ENCODE measurements at regions not wholly inside any gene's neighbourhood (a gene's known extent, or its start where the extent isn't known, plus 50 kb on each side); places are given as distances from the start of the nearest gene placed in this dataset.

- no peaks in the 10 kb centered on the region for H3K4me1 Mint-ChIP-seq
- DNase-seq, result no peak
- no peak for ATAC-seq (ENCODE audit: low read depth in 2 of 2)
Observed at GRCh38 chr7:46715579-46715978, 794.5 kb upstream of the IGFBP3 start.

GRCh38 chr7:46714904-46715303, 793.8 kb upstream of the IGFBP3 start:
- no peaks in the 10 kb centered on the region for H3K9me3 ChIP-seq (ENCODE audit: control insufficient read depth in 2 of 2, low read length in 2 of 2)
- Mint-ChIP-seq H3K9me3 (peaks cover 0 to 4% (median 0%) of the 10 kb centered on the region in 7 donors), H3K27ac (no peak overlapping the region), H3K27me3 (no peaks in the 10 kb centered on the region), H3K36me3 (no peaks in the 10 kb centered on the region), H3K4me3 (no peak overlapping the region), H3K4me1 (no peaks in the 10 kb centered on the region)
- no peaks in the 10 kb centered on the region for H3K27me3 ChIP-seq (ENCODE audit: control insufficient read depth, insufficient read depth, low read length)
- H3K36me3 ChIP-seq (ENCODE audit: control insufficient read depth, insufficient read depth, low read length), result no peaks in the 10 kb centered on the region
- H3K4me1 ChIP-seq (ENCODE audit: control insufficient read depth, insufficient read depth, low read length, poor library complexity, severe bottlenecking), result no peaks in the 10 kb centered on the region
- no peak overlapping the region for H3K4me3 ChIP-seq (ENCODE audit: low read depth, low read length)
- ATAC-seq (ENCODE audit: low read depth in 2 of 2) (no peak), DNase-seq (no peak)
- H3K27ac ChIP-seq (ENCODE audit: insufficient read depth, low read length, poor library complexity, severe bottlenecking), result no peak overlapping the region

More at GRCh38 chr7:46715579-46715978, 794.5 kb upstream of the IGFBP3 start:
- Histone ChIP-seq H3K4me1 (ENCODE audit: control insufficient read depth, insufficient read depth, low read length, poor library complexity, severe bottlenecking) (no peaks in the 10 kb centered on the region), H3K4me3 (ENCODE audit: low read depth, low read length) (no peak overlapping the region), H3K9me3 (ENCODE audit: control insufficient read depth in 2 of 2, low read length in 2 of 2) (no peaks in the 10 kb centered on the region), H3K27me3 (ENCODE audit: control insufficient read depth, insufficient read depth, low read length) (no peaks in the 10 kb centered on the region), H3K36me3 (ENCODE audit: control insufficient read depth, insufficient read depth, low read length) (no peaks in the 10 kb centered on the region), H3K27ac (ENCODE audit: insufficient read depth, low read length, poor library complexity, severe bottlenecking) (no peak overlapping the region)
- Mint-ChIP-seq H3K27me3 (no peaks in the 10 kb centered on the region), H3K4me3 (no peak overlapping the region), H3K27ac (no peak overlapping the region), H3K36me3 (no peaks in the 10 kb centered on the region), H3K9me3 (peaks cover 0 to 4% (median 2%) of the 10 kb centered on the region in 7 donors)

GRCh38 chr7:46713868-46714596, 793.0 kb upstream of the IGFBP3 start:
- no peak overlapping the region for H3K4me3 Mint-ChIP-seq
- ATAC-seq (ENCODE audit: low read depth in 2 of 2), result no peak

GRCh38 chr7:46710927-46711326, 789.9 kb upstream of the IGFBP3 start:
- Histone ChIP-seq H3K4me1 (ENCODE audit: control insufficient read depth, insufficient read depth, low read length, poor library complexity, severe bottlenecking) (no peaks in the 10 kb centered on the region), H3K9me3 (ENCODE audit: control insufficient read depth in 2 of 2, low read length in 2 of 2) (no peaks in the 10 kb centered on the region), H3K36me3 (ENCODE audit: control insufficient read depth, insufficient read depth, low read length) (no peaks in the 10 kb centered on the region), H3K27me3 (ENCODE audit: control insufficient read depth, insufficient read depth, low read length) (no peaks in the 10 kb centered on the region), H3K4me3 (ENCODE audit: low read depth, low read length) (no peak overlapping the region), H3K27ac (ENCODE audit: insufficient read depth, low read length, poor library complexity, severe bottlenecking) (no peak overlapping the region)
- no peaks in the 10 kb centered on the region for H3K27me3 Mint-ChIP-seq
- no peaks in the 10 kb centered on the region for H3K36me3 Mint-ChIP-seq
- DNase-seq (no peak), ATAC-seq (ENCODE audit: low read depth in 2 of 2) (no peak)
- no peak overlapping the region for H3K4me3 Mint-ChIP-seq
- no peak overlapping the region for H3K27ac Mint-ChIP-seq
- H3K9me3 Mint-ChIP-seq, result peaks cover 0 to 14% (median 2%) of the 10 kb centered on the region in 7 donors
- no peaks in the 10 kb centered on the region for H3K4me1 Mint-ChIP-seq

More at GRCh38 chr7:46713868-46714596, 793.0 kb upstream of the IGFBP3 start:
- H3K4me1 ChIP-seq (ENCODE audit: control insufficient read depth, insufficient read depth, low read length, poor library complexity, severe bottlenecking), result no peaks in the 10 kb centered on the region
- Mint-ChIP-seq H3K27ac (no peak overlapping the region), H3K9me3 (peaks cover 0 to 4% (median 0%) of the 10 kb centered on the region in 7 donors), H3K27me3 (no peaks in the 10 kb centered on the region), H3K4me1 (no peaks in the 10 kb centered on the region), H3K36me3 (no peaks in the 10 kb centered on the region)
- no peak for DNase-seq
- no peak overlapping the region for H3K27ac ChIP-seq (ENCODE audit: insufficient read depth, low read length, poor library complexity, severe bottlenecking)
- H3K9me3 ChIP-seq (ENCODE audit: control insufficient read depth in 2 of 2, low read length in 2 of 2), result no peaks in the 10 kb centered on the region
- no peaks in the 10 kb centered on the region for H3K27me3 ChIP-seq (ENCODE audit: control insufficient read depth, insufficient read depth, low read length)
- no peak overlapping the region for H3K4me3 ChIP-seq (ENCODE audit: low read depth, low read length)
- H3K36me3 ChIP-seq (ENCODE audit: control insufficient read depth, insufficient read depth, low read length), result no peaks in the 10 kb centered on the region

- Histone ChIP-seq H3K4me1 (ENCODE audit: control insufficient read depth, insufficient read depth, low read length, poor library complexity, severe bottlenecking) (no peaks in the 10 kb centered on the region), H3K4me3 (ENCODE audit: low read depth, low read length) (no peak overlapping the region), H3K36me3 (ENCODE audit: control insufficient read depth, insufficient read depth, low read length) (no peaks in the 10 kb centered on the region), H3K27ac (ENCODE audit: insufficient read depth, low read length, poor library complexity, severe bottlenecking) (no peak overlapping the region), H3K27me3 (ENCODE audit: control insufficient read depth, insufficient read depth, low read length) (no peaks in the 10 kb centered on the region), H3K9me3 (ENCODE audit: control insufficient read depth in 2 of 2, low read length in 2 of 2) (no peaks in the 10 kb centered on the region)
- H3K4me3 Mint-ChIP-seq, result no peak overlapping the region
- H3K27ac Mint-ChIP-seq, result no peak overlapping the region
- DNase-seq (no peak), ATAC-seq (ENCODE audit: low read depth in 2 of 2) (no peak)
- no peaks in the 10 kb centered on the region for H3K27me3 Mint-ChIP-seq
- H3K9me3 Mint-ChIP-seq, result peaks cover 0 to 23% (median 2%) of the 10 kb centered on the region in 7 donors
- H3K4me1 Mint-ChIP-seq, result no peaks in the 10 kb centered on the region
- no peaks in the 10 kb centered on the region for H3K36me3 Mint-ChIP-seq
Observed at GRCh38 chr7:46707973-46708372, 786.9 kb upstream of the IGFBP3 start.

- no peaks in the 10 kb centered on the region for H3K9me3 ChIP-seq (ENCODE audit: control insufficient read depth in 2 of 2, low read length in 2 of 2)
- no peaks in the 10 kb centered on the region for H3K4me1 ChIP-seq (ENCODE audit: control insufficient read depth, insufficient read depth, low read length, poor library complexity, severe bottlenecking)
- H3K27ac ChIP-seq (ENCODE audit: insufficient read depth, low read length, poor library complexity, severe bottlenecking), result no peak overlapping the region
- no peak overlapping the region for H3K4me3 Mint-ChIP-seq
- H3K4me1 Mint-ChIP-seq, result no peaks in the 10 kb centered on the region
- H3K27me3 ChIP-seq (ENCODE audit: control insufficient read depth, insufficient read depth, low read length), result no peaks in the 10 kb centered on the region
- H3K27ac Mint-ChIP-seq, result no peak overlapping the region
- no peaks in the 10 kb centered on the region for H3K36me3 ChIP-seq (ENCODE audit: control insufficient read depth, insufficient read depth, low read length)
- ATAC-seq (ENCODE audit: low read depth in 2 of 2) (no peak), DNase-seq (no peak)
- H3K4me3 ChIP-seq (ENCODE audit: low read depth, low read length), result no peak overlapping the region
- peaks cover 0 to 23% (median 2%) of the 10 kb centered on the region in 7 donors for H3K9me3 Mint-ChIP-seq
- H3K27me3 Mint-ChIP-seq, result no peaks in the 10 kb centered on the region
- no peaks in the 10 kb centered on the region for H3K36me3 Mint-ChIP-seq
Observed at GRCh38 chr7:46705386-46706255, 784.5 kb upstream of the IGFBP3 start.

- DNase-seq (no peak), ATAC-seq (ENCODE audit: low read depth in 2 of 2) (no peak)
- no peaks in the 10 kb centered on the region for H3K4me1 Mint-ChIP-seq
- Histone ChIP-seq H3K27me3 (ENCODE audit: control insufficient read depth, insufficient read depth, low read length) (no peaks in the 10 kb centered on the region), H3K4me3 (ENCODE audit: low read depth, low read length) (no peak overlapping the region), H3K9me3 (ENCODE audit: control insufficient read depth in 2 of 2, low read length in 2 of 2) (no peaks in the 10 kb centered on the region), H3K4me1 (ENCODE audit: control insufficient read depth, insufficient read depth, low read length, poor library complexity, severe bottlenecking) (no peaks in the 10 kb centered on the region), H3K27ac (ENCODE audit: insufficient read depth, low read length, poor library complexity, severe bottlenecking) (no peak overlapping the region), H3K36me3 (ENCODE audit: control insufficient read depth, insufficient read depth, low read length) (no peaks in the 10 kb centered on the region)
- H3K9me3 Mint-ChIP-seq, result peaks cover 0 to 6% (median 4%) of the 10 kb centered on the region in 7 donors
- H3K27ac Mint-ChIP-seq, result no peak overlapping the region
- no peaks in the 10 kb centered on the region for H3K27me3 Mint-ChIP-seq
- no peak overlapping the region for H3K4me3 Mint-ChIP-seq
- no peaks in the 10 kb centered on the region for H3K36me3 Mint-ChIP-seq
Observed at GRCh38 chr7:46696741-46697140, 775.7 kb upstream of the IGFBP3 start.
